ENCODE measurements at regions not wholly inside any gene's neighbourhood (a gene's known extent, or its start where the extent isn't known, plus 50 kb on each side); places are given as distances from the start of the nearest gene placed in this dataset.

GRCh38 chr13:69107436-69107835 lies 1000.2 kb upstream of the ATXN8OS start:
- TF ChIP-seq CTCF (IDR thresholded peaks at IDR 0.05; ENCODE audit: control extremely low read depth, extremely low read depth, low read depth, missing control alignments) = no peak
- CTCF ChIA-PET = no interaction called here
- POLR2A ChIA-PET = no interaction called here
- no peak for DNase-seq (ENCODE audit: extremely low spot score)

- no peak for DNase-seq (ENCODE audit: extremely low spot score)
- no peak for TF ChIP-seq CTCF (IDR thresholded peaks at IDR 0.05; ENCODE audit: control extremely low read depth, extremely low read depth, low read depth, missing control alignments)
- ChIA-PET POLR2A (no interaction called here), CTCF (no interaction called here)
Measured at GRCh38 chr13:69101841-69102240, 1005.8 kb upstream of the ATXN8OS start.

GRCh38 chr13:69094485-69094884 lies 1013.1 kb upstream of the ATXN8OS start:
- DNase-seq (ENCODE audit: extremely low spot score) = no peak
- POLR2A ChIA-PET = no interaction called here
- TF ChIP-seq CTCF (IDR thresholded peaks at IDR 0.05; ENCODE audit: control extremely low read depth, extremely low read depth, low read depth, missing control alignments) = no peak
- CTCF ChIA-PET = no interaction called here

GRCh38 chr13:69092615-69093322 lies 1014.9 kb upstream of the ATXN8OS start:
- CTCF ChIA-PET = no interaction called here
- TF ChIP-seq CTCF (IDR thresholded peaks at IDR 0.05; ENCODE audit: control extremely low read depth, extremely low read depth, low read depth, missing control alignments) = no peak
- no peak for DNase-seq (ENCODE audit: extremely low spot score)
- POLR2A ChIA-PET = no interaction called here

- ChIA-PET CTCF (no interaction called here), POLR2A (no interaction called here)
- no peak for TF ChIP-seq CTCF (IDR thresholded peaks at IDR 0.05; ENCODE audit: control extremely low read depth, extremely low read depth, low read depth, missing control alignments)
- DNase-seq (ENCODE audit: extremely low spot score) = no peak
Measured at GRCh38 chr13:69077267-69077666, 1030.4 kb upstream of the ATXN8OS start.

- POLR2A ChIA-PET = no interaction called here
- DNase-seq (ENCODE audit: extremely low spot score) = no peak
- no peak for TF ChIP-seq CTCF (IDR thresholded peaks at IDR 0.05; ENCODE audit: control extremely low read depth, extremely low read depth, low read depth, missing control alignments)
- CTCF ChIA-PET = no interaction called here
Measured at GRCh38 chr13:69069554-69070133, 1038.0 kb upstream of the ATXN8OS start.

Data from GM10248 (cell line).